Stimulated activated effector memory CD8-positive, alpha-beta T cell treated with anti-CD3 and anti-CD28 coated beads, Interleukin-12 subunit alpha, Interleukin-12 subunit beta, amount 100 ng/mL, for 72 hours (primary cell): ENCODE measurements at regions not wholly inside any gene's neighbourhood (a gene's known extent, or its start where the extent isn't known, plus 50 kb on each side); places are given as distances from the start of the nearest gene placed in this dataset.
"Not testable (repeated sequence)": the region's sequence is repeated elsewhere in the genome, so short reads cannot be mapped to it uniquely, and the experiment has no call there.

Source experiments
- ATAC-seq: fragments of 150-1000 bp; cut with Tn5 transposase; 2 replicates; pipeline ENCODE4 v1.10.0; 2021
- DNase-seq, 2 donors: peaks; one replicate each; pipeline ENCODE4 v3.0.0; 2021 to 2022; ENCODE audit warnings: low spot score in 2 of 2
- H3K27ac Mint-ChIP-seq: one replicate; pipeline ENCODE4 v1.8.0; 2022; ENCODE audit warnings: mild to moderate bottlenecking, mixed read lengths
- H3K36me3 Mint-ChIP-seq: one replicate; pipeline ENCODE4 v1.8.0; 2022; ENCODE audit warnings: mild to moderate bottlenecking, mixed read lengths
- H3K4me1 Mint-ChIP-seq: one replicate; pipeline ENCODE4 v1.8.0; 2022; ENCODE audit warnings: mixed read lengths
- H3K4me3 Mint-ChIP-seq: one replicate; pipeline ENCODE4 v1.8.0; 2022; ENCODE audit warnings: mild to moderate bottlenecking, mixed read lengths
- H3K9me3 Mint-ChIP-seq: one replicate; pipeline ENCODE4 v1.8.0; 2022; ENCODE audit warnings: mixed read lengths

DNA sequence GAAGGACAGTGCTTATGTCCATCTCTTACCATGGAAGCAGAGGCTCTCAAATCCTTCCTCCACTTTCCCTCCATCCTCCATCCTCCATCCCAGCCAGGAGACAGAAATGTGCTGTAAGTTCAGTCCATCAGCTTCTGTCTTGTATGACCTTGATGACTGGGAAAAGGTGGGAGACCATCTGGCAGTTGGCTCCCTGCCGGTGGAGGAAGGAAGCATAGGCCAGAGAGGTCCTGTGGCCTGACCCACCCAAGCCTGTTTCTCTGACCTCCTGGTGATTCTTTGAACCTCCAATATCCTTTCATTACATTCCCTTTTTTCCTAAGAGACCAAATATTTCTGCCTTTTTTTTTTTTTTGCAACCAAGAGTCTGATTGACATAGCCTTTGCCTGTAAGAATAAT lies 215.3 kb downstream of the ABCC12 start:
- H3K36me3 Mint-ChIP-seq, result no peaks in the 10 kb centered on the region
- no peak overlapping the region for H3K4me3 Mint-ChIP-seq

DNA sequence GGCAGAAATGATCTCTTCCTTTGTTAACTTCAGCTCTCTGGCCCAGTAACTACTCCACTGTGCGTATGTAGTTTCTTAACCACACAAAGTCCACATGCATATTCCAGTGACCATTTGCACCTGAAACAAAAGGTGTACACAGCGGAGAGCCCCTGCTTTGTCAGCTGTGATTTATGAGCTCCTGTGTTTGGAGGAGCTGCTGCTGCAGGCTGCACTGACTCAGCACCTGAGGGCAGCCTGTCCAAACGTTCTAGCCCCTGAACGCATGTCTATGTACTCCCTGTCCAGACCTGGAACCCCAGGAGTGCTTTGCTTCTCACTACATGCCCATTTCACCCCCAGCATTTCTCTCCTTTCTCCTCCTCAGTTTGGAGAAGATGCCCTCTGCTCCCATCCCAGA lies 216.1 kb downstream of the ABCC12 start:
- Mint-ChIP-seq H3K36me3 (no peaks in the 10 kb centered on the region), H3K9me3 (peaks cover 3% of the 10 kb centered on the region), H3K4me3 (no peak overlapping the region), H3K4me1 (no peaks in the 10 kb centered on the region), H3K27ac (no peak overlapping the region)
- no peak for DNase-seq
- ATAC-seq, result no peak

More for the DNA sequence above, 215.3 kb downstream of the ABCC12 start:
- H3K27ac Mint-ChIP-seq, result no peak overlapping the region
- H3K4me1 Mint-ChIP-seq, result no peaks in the 10 kb centered on the region
- DNase-seq (no peak), ATAC-seq (no peak)
- peaks cover 3% of the 10 kb centered on the region for H3K9me3 Mint-ChIP-seq

DNA sequence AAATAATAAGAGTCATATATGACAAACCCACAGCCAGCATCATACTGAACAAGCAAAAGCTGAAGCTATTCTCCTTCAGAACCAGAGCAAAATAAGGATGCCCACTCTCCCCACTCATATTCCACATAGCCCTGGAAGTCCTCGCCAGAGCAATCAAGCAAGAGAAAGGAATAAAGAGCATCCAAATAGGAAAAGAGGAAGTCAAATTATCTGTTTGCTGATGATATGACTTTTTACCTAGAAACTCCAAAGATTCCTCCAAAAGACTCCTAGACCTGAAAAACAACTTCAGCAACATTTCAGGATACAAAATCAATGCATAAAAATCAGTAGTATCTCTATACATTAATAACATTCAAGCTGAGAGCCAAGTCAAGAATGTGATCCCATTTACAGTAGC lies 217.5 kb downstream of the ABCC12 start:
- no peak for ATAC-seq
- Mint-ChIP-seq H3K4me3 (no peak overlapping the region), H3K4me1 (no peaks in the 10 kb centered on the region), H3K27ac (no peak overlapping the region), H3K9me3 (peaks cover 3% of the 10 kb centered on the region), H3K36me3 (no peaks in the 10 kb centered on the region)
- DNase-seq, result no peak

DNA sequence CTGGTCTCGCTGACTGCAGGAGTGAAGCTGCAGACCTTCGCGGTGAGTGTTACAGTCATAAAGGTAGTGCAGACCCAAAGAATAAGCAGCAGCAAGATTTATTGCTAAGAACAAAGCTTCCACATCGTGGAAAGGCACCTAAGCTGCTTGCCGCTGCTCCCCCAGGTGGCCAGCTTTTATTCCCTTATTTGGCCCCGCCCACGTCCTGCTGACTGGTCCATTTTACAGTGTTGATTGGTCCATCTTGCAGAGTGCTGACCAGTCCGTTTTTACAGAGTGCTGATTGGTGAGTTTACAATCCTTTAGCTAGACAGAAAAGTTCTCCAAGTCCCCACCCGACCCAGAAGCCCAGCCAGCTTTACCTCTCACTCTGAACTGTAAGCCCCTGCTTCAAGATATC lies 227.8 kb downstream of the ABCC12 start:
- no peaks in the 10 kb centered on the region for H3K9me3 Mint-ChIP-seq
- no peaks in the 10 kb centered on the region for H3K36me3 Mint-ChIP-seq
- no peaks in the 10 kb centered on the region for H3K4me1 Mint-ChIP-seq
- no peak for ATAC-seq
- H3K27ac Mint-ChIP-seq, result no peak overlapping the region
- no peak for DNase-seq
- H3K4me3 Mint-ChIP-seq, result no peak overlapping the region

DNA sequence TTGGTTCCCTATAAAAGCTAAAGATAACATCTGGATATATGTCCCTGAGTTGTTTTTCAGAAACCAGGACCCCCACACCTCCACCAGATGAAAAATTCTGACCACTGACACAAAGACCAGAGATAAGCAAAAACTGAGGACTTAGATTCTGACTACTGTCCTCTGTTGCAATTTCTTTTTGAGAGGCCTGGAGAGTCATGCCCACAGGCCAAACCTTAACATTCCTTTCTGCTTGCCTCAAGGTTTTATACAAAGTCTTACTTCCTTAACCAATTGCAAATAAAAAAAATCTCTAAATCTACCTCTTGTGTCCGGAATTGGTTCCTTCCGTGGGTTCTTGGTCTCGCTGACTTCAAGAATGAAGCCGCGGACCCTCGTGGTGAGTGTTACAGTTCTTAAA lies 228.5 kb downstream of the ABCC12 start:
- no peaks in the 10 kb centered on the region for H3K36me3 Mint-ChIP-seq
- no peak for ATAC-seq
- H3K27ac Mint-ChIP-seq, result no peak overlapping the region
- H3K4me1 Mint-ChIP-seq, result no peaks in the 10 kb centered on the region
- no peaks in the 10 kb centered on the region for H3K9me3 Mint-ChIP-seq
- no peak overlapping the region for H3K4me3 Mint-ChIP-seq
- DNase-seq, result no peak

DNA sequence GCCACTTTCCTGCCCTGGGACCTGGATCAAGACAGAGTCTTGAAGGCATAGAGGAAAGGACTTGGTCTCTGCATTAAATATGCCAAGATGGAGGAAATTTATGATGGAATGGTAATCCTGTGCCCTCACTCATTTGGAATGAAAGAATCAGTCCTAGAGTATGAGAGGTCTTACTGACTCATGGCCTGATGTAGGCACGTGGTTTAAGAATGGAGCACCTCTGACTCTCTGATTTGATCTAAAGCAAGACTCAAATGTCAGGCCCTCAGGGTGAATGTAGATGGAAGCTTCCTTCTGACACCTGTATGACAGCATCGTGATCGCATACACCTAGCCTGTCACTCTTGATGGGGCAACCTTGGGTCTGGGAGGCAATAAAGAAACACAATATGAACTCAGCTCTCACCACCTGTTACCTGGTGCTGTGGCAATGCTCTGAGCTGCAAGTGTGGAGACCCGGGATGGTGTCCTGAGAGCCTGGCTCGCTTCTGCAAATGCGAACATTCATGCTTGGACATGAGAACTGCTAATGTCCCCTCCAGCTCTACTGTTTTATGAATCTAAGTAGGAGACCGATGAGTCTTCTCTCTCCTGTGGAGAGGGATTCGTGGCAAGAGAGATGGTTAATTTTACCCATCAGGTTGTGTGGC lies 229.9 kb downstream of the ABCC12 start:
- no peak for DNase-seq
- no peak for ATAC-seq
- Mint-ChIP-seq H3K27ac (no peak overlapping the region), H3K4me1 (no peaks in the 10 kb centered on the region), H3K4me3 (no peak overlapping the region), H3K9me3 (no peaks in the 10 kb centered on the region), H3K36me3 (no peaks in the 10 kb centered on the region)

DNA sequence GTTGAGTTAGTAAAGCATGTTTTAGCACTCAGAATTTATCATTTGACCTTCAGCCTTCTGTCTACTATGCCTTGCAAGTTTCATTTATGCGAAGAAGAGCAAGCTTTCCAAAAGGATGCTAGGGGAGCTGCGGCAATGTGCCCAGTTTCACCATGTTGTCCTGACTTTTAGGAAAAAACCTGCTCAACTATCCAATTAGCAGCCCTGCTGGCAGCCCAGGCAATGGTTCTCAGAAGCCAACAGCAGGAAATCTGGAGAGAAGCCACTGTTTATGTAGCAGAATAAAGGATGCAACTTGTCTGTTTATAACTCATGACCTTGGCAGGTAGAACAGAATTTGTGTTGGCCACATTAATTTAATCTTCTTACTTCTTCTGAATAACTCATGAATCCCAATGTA lies 230.8 kb downstream of the ABCC12 start:
- no peaks in the 10 kb centered on the region for H3K4me1 Mint-ChIP-seq
- H3K27ac Mint-ChIP-seq, result no peak overlapping the region
- ATAC-seq (no peak), DNase-seq (no peak)
- no peak overlapping the region for H3K4me3 Mint-ChIP-seq
- H3K36me3 Mint-ChIP-seq, result no peaks in the 10 kb centered on the region
- no peaks in the 10 kb centered on the region for H3K9me3 Mint-ChIP-seq

DNA sequence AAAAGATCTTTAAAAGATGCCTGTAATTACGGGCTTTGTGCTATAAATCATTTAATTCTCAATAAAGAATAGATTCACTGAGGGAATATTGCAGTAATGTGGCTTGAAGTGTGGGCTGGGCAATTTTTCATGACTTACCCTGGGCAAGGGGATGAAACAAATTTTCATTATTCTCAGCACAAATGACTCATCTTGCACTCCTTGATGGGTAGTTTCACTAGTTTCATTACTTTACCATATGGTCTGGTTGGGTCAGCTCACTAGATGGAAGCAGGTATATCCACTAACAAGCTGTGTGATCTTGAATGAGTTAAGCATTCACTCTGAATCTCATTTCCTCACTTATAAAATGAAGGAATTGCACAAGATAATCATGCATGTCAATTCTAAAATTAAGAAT lies 234.3 kb downstream of the ABCC12 start:
- no peak overlapping the region for H3K27ac Mint-ChIP-seq
- DNase-seq, result no peak
- no peaks in the 10 kb centered on the region for H3K4me1 Mint-ChIP-seq
- H3K4me3 Mint-ChIP-seq, result no peak overlapping the region
- H3K9me3 Mint-ChIP-seq, result no peaks in the 10 kb centered on the region
- ATAC-seq, result no peak
- H3K36me3 Mint-ChIP-seq, result no peaks in the 10 kb centered on the region

DNA sequence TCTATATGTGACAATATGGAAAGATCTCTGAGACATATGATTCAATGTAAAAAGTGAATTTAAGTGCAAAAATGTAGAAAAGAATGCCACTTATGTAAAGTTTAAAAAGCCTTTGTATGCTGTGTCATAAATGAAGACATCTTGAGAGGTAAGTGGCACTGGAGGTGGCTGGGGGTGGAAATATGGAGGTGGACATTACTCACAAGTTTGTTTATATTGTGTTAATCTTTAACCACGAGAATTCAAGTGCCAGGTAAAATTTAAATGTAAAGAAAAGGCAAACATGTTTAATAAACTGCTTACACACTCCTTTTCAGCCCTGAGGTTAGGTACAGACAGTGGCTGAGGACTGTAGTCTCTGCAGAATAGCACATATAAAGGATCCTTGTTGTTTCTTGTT lies 235.1 kb downstream of the ABCC12 start:
- no peak for ATAC-seq
- Mint-ChIP-seq H3K9me3 (no peaks in the 10 kb centered on the region), H3K27ac (no peak overlapping the region), H3K36me3 (no peaks in the 10 kb centered on the region), H3K4me1 (no peaks in the 10 kb centered on the region), H3K4me3 (no peak overlapping the region)
- DNase-seq, result no peak

DNA sequence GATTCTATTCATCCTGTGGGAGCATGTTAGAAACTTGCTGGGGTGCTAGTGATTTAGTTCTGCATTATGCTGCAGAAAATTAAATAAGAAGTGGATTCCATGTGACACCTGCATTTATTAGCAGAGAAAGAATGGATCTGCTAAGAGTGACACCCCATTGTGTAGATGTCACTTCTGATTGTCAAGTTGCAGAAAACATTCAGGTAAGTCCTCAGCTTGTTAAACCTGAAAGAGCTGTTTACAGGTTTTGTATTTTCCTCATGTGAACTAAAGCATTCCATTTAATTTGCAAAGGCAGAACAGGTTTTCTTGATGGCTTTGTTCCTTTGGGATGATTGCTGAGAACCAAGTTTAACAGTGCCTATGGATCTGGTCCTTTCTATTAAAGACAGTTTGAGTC lies 238.7 kb downstream of the ABCC12 start:
- no peak for DNase-seq
- H3K4me1 Mint-ChIP-seq, result no peaks in the 10 kb centered on the region

DNA sequence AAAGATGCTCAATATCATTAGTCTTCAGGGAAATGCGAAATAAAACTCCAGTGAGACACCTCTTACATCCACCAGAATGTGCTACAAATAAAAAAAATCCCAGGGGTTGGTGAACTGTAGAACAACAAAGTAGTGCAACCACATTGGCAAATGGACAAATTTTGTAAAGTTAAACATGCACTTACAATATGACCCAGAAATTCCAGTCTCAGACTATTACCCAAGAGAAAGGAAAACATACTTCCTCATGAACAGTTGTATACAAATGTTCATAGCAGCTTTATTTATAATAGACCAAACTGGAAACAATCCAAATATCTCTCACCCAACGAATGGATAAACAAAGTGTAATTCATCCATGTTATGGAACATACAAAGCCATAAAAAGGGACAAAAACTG lies 239.5 kb downstream of the ABCC12 start:
- no peak overlapping the region for H3K27ac Mint-ChIP-seq
- H3K36me3 Mint-ChIP-seq, result no peaks in the 10 kb centered on the region
- no peak for DNase-seq
- no peak overlapping the region for H3K4me3 Mint-ChIP-seq
- H3K4me1 Mint-ChIP-seq, result no peaks in the 10 kb centered on the region
- H3K9me3 Mint-ChIP-seq, result no peaks in the 10 kb centered on the region
- ATAC-seq, result no peak

More for the DNA sequence above, 238.7 kb downstream of the ABCC12 start:
- no peaks in the 10 kb centered on the region for H3K9me3 Mint-ChIP-seq
- no peaks in the 10 kb centered on the region for H3K36me3 Mint-ChIP-seq
- no peak overlapping the region for H3K4me3 Mint-ChIP-seq
- ATAC-seq, result no peak
- no peak overlapping the region for H3K27ac Mint-ChIP-seq

DNA sequence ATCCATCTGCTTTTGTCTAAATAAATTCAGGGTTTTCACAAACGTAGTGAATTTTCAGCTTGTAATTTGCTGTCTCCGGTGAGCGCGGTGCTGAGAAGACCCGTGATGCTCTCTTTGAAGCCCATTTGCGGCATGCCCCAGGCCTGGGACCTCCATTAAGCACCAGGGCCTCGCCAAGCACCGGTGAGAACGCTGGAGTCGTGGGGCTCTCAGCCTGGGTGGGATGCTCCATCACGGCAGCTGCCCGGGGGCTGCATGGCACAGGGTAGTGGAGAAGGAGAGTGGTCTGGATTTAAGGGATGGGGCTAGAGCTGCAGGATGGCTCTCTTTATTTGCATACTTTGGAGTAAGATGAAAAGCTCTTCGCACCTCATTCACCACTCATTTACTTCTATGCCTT lies 248.7 kb downstream of the ABCC12 start:
- Mint-ChIP-seq H3K36me3 (no peaks in the 10 kb centered on the region), H3K4me1 (no peaks in the 10 kb centered on the region), H3K9me3 (no peaks in the 10 kb centered on the region), H3K4me3 (no peak overlapping the region), H3K27ac (no peak overlapping the region)
- ATAC-seq (no peak), DNase-seq (no peak)

DNA sequence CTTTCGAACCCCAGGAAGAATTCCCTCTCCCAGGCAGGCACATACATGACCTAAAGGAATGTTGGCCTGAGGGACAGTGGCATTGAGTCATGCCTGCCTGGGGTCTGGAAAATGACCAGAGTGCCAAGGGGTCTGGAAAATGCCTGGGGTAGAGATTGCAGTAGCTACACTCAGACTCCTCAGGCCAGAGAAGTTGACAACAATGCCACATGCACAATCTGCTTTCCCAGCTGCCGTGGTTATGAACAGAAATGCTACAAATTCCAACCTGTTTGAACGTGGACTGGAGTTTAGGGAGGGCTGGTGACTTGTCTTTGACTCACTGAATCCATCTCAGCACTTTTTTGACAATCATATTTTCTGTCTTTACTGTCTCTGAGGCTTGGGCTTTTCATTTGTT lies 250.0 kb downstream of the ABCC12 start:
- Mint-ChIP-seq H3K27ac (no peak overlapping the region), H3K9me3 (no peaks in the 10 kb centered on the region), H3K36me3 (no peaks in the 10 kb centered on the region), H3K4me3 (no peak overlapping the region), H3K4me1 (no peaks in the 10 kb centered on the region)
- DNase-seq, result no peak
- ATAC-seq, result no peak

DNA sequence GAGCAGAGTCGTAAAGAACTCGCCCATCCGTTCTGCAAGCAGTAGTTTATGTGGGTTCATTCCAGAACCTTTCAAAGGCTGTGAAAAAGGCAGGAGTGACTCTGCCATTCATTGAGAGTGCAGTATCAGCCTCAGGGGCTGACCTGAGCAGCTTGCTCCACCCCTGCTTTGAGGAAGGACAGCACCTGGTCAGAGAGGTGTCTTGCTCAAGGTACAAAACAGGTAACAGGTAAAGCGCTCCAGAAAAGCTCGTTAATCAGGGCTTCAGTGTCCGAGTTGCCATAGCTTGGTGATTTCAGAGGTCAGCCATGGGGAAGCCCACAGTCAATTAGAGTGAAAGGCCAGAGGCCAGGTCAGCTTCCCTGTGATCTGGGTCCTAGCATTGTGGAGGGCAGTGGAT lies 251.1 kb downstream of the ABCC12 start:
- H3K4me3 Mint-ChIP-seq, result no peak overlapping the region
- no peak overlapping the region for H3K27ac Mint-ChIP-seq
- ATAC-seq (no peak), DNase-seq (no peak)
- no peaks in the 10 kb centered on the region for H3K9me3 Mint-ChIP-seq
- no peaks in the 10 kb centered on the region for H3K4me1 Mint-ChIP-seq
- no peaks in the 10 kb centered on the region for H3K36me3 Mint-ChIP-seq

DNA sequence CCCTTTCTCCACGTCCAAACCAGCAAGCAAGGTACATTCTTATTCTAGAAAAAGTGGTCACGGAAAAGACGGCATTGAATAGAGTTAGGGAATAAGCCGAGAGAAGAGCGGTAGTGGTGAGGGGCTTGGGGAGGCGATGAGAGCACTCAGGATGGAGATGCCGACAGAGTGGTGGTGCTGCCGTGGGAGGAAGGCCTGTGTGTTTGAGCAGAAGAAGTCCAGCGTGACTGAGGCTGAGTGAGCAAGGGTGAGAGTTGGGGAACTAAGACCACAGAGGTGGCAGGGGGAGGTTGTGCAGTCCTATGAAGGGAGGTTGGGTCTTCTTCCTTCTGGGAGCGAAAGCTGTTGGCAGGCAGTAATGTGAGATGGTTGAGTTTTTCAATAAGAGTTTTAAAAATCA lies 252.3 kb downstream of the ABCC12 start:
- ATAC-seq (no peak), DNase-seq (no peak)
- Mint-ChIP-seq H3K9me3 (no peaks in the 10 kb centered on the region), H3K27ac (no peak overlapping the region), H3K4me3 (no peak overlapping the region), H3K4me1 (no peaks in the 10 kb centered on the region), H3K36me3 (no peaks in the 10 kb centered on the region)

DNA sequence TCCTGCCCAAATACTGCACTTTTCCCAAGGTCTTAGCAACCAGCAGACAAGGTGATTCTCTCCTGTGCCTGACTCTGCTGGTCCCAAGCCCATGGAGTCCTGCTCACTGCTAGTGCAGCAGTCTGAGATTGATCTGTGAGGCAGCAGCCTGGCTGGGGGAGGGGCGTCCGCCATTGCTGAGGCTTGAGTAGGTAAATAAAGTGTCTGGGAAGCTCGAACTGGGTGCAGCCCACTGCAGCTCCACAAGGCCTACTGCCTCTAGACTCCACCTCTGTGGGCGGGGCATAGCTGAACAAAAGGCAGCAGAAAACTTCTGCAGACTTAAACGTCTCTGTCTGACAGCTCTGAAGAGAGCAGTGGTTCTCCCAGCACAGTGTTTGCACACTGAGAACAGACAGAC lies 258.7 kb downstream of the ABCC12 start:
- not testable (repeated sequence) for H3K36me3 Mint-ChIP-seq, H3K27ac Mint-ChIP-seq, DNase-seq, H3K4me1 Mint-ChIP-seq, ATAC-seq, H3K9me3 Mint-ChIP-seq, H3K4me3 Mint-ChIP-seq

DNA sequence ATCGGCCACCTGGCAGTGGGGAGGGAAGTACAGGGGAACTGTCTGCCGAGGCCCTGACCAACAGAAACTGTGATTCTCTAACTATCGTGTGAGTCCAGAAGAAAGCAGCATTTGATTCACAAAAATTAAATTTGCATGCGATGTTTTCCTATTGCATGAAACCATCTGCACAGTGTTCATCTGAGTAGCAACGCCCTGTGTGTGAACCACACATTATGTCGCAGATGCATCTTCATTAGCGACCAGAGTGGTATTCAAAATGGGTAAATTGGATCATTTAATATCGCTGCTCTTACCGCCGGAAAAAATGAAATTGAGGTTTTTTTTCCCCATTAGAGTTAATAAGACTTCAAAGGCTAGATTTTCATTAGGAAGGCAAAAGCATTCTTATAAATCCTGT lies 260.6 kb downstream of the ABCC12 start:
- DNase-seq, result no peak
- H3K4me1 Mint-ChIP-seq, result no peaks in the 10 kb centered on the region
- H3K4me3 Mint-ChIP-seq, result no peak overlapping the region
- H3K36me3 Mint-ChIP-seq, result peaks cover 6% of the 10 kb centered on the region
- H3K27ac Mint-ChIP-seq, result no peak overlapping the region
- no peaks in the 10 kb centered on the region for H3K9me3 Mint-ChIP-seq
- ATAC-seq, result no peak
